ENCODE measurements at regions not wholly inside any gene's neighbourhood (a gene's known extent, or its start where the extent isn't known, plus 50 kb on each side); places are given as distances from the start of the nearest gene placed in this dataset.

- H4K20me1 ChIP-seq (ENCODE audit: insufficient read depth), result no peaks in the 10 kb centered on the region
- H3K4me2 ChIP-seq (ENCODE audit: low read length), result no peak overlapping the region
- peaks cover 10% of the 10 kb centered on the region for H3K27me3 ChIP-seq (ENCODE audit: insufficient read depth, low read length)
- TF ChIP-seq CEBPB (IDR thresholded peaks at IDR 0.05; ENCODE audit: low read depth), result no peak
- TF ChIP-seq ZNF274 (IDR thresholded peaks at IDR 0.05; ENCODE audit: low read depth, low read length), result no peak
- TF ChIP-seq TCF7L2 (IDR thresholded peaks at IDR 0.05; ENCODE audit: borderline replicate concordance, extremely low read depth, insufficient read depth, insufficient read length), result no peak
- TF ChIP-seq EZH2phosphoT487 (IDR thresholded peaks at IDR 0.05; ENCODE audit: borderline replicate concordance), result no peak
- TF ChIP-seq SRF (IDR thresholded peaks at IDR 0.05; ENCODE audit: low read depth), result no peak
- TF ChIP-seq POLR2AphosphoS5 (IDR thresholded peaks at IDR 0.05; ENCODE audit: low read depth, low read length), result no peak
- TF ChIP-seq SIN3A (IDR thresholded peaks at IDR 0.05; ENCODE audit: low read depth), result no peak
- no peak for TF ChIP-seq ATF3 (IDR thresholded peaks at IDR 0.05)
- TF ChIP-seq EGR1 (IDR thresholded peaks at IDR 0.05; ENCODE audit: low read depth), result no peak
- no peak for TF ChIP-seq FOSL1 (IDR thresholded peaks at IDR 0.05; ENCODE audit: low read depth)
- TF ChIP-seq ZFX (IDR thresholded peaks at IDR 0.05), result no peak
- no peak for TF ChIP-seq POLR2A (IDR thresholded peaks at IDR 0.05; ENCODE audit: borderline replicate concordance, extremely low read depth, insufficient read depth, insufficient read length)
- TF ChIP-seq, protein P1, sequence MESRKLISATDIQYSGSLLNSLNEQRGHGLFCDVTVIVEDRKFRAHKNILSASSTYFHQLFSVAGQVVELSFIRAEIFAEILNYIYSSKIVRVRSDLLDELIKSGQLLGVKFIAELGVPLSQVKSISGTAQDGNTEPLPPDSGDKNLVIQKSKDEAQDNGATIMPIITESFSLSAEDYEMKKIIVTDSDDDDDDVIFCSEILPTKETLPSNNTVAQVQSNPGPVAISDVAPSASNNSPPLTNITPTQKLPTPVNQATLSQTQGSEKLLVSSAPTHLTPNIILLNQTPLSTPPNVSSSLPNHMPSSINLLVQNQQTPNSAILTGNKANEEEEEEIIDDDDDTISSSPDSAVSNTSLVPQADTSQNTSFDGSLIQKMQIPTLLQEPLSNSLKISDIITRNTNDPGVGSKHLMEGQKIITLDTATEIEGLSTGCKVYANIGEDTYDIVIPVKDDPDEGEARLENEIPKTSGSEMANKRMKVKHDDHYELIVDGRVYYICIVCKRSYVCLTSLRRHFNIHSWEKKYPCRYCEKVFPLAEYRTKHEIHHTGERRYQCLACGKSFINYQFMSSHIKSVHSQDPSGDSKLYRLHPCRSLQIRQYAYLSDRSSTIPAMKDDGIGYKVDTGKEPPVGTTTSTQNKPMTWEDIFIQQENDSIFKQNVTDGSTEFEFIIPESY (IDR thresholded peaks at IDR 0.05; ENCODE audit: extremely low read depth, insufficient replicate concordance, low read length), result no peak
- TF ChIP-seq MAX (IDR thresholded peaks at IDR 0.05), result no peak
- TF ChIP-seq RAD21 (IDR thresholded peaks at IDR 0.05; ENCODE audit: low read depth), result no peak
- no peak for TF ChIP-seq JUND (IDR thresholded peaks at IDR 0.05)
- POLR2A ChIA-PET, result no interaction called here
- no peak overlapping the region for H3K9ac ChIP-seq (ENCODE audit: low read length)
- CTCF ChIA-PET, result no interaction called here
- RAD21 ChIA-PET (ENCODE audit: low non-redundant PET in 1 of 2, low total read pairs in 2 of 2, uncharacterized antibody in 2 of 2, unreplicated experiment in 2 of 2), result no interaction called here
- H3K79me2 ChIP-seq (ENCODE audit: insufficient read depth, low read length), result no peaks in the 10 kb centered on the region
- no peak for DNase-seq (ENCODE audit: low read depth, low spot score)
- BruUV-seq (replicated peaks), result no TSS peak
- H3K27ac ChIP-seq (ENCODE audit: low read depth, low read length), result no peak overlapping the region
- no peaks in the 10 kb centered on the region for H3K9me2 ChIP-seq (ENCODE audit: insufficient read depth)
- no peak overlapping the region for H3K4me3 ChIP-seq (replicated peaks in 1 of 2; ENCODE audit: low read depth in 1 of 2, low read length in 2 of 2)
- intact Hi-C loops (cut with micrococcal nuclease), result no loop called here
- no peak overlapping the region for H2AFZ ChIP-seq (ENCODE audit: low read depth, low read length, poor library complexity, severe bottlenecking)
- no peaks in the 10 kb centered on the region for H3K36me3 ChIP-seq (ENCODE audit: control insufficient read depth in 1 of 2, insufficient read depth in 2 of 2, low read length in 2 of 2)
- H3K4me1 ChIP-seq (ENCODE audit: control insufficient read depth in 1 of 2, insufficient read depth in 2 of 2, low read length in 2 of 2), result no peaks in the 10 kb centered on the region
- H3K9me3 ChIP-seq (ENCODE audit: control insufficient read depth in 1 of 2, insufficient read depth in 1 of 2, low read depth in 1 of 2, low read length in 2 of 2), result no peaks in the 10 kb centered on the region
- no peak for ATAC-seq
These were observed 153.8 kb upstream of the KCNN2 start for GRCh38 chr5:114208120-114208519.
